ENCODE measurements at regions not wholly inside any gene's neighbourhood (a gene's known extent, or its start where the extent isn't known, plus 50 kb on each side); places are given as distances from the start of the nearest gene placed in this dataset.

- no peak for DNase-seq
Observed at GRCh38 chr15:93517176-93517575, 428.2 kb upstream of the RGMA start.

DNA sequence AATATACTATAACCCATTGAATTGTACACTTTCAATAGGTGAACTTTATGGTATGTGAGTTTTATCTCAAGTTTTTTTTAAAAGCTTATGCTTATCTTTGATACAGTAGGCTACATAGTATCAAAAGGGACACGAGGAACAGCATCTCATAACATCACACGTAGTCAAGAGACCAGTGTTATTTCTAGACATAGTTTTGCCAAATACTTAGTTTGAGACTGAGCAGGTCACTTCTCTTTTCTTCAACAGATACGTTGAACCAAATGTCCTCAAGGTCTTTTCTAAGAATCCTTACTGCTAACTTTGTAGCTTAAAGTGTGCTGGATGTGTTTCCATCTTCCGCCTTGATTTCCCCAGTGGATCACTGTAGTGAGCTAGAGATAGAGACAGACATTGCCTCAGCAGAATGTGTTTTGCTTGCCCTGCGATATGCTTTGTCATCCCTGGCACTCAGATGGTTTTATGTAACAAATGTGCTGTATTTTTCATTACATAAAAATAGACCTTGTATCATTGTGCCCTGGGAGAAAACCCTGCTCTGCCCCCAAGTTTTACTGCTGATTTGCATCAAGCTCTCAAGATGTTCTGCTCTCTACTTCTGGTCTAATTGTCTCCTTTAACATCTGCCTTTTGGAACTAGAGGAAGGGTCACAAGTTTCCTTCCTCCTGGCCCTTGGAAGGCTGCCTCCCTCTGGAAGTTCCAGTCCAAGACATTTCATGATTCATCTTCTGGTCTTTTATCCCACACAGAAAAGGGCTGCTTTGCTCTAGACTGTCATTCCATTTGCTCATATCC is 426.4 kb upstream of the RGMA start:
- no peak for DNase-seq

DNA sequence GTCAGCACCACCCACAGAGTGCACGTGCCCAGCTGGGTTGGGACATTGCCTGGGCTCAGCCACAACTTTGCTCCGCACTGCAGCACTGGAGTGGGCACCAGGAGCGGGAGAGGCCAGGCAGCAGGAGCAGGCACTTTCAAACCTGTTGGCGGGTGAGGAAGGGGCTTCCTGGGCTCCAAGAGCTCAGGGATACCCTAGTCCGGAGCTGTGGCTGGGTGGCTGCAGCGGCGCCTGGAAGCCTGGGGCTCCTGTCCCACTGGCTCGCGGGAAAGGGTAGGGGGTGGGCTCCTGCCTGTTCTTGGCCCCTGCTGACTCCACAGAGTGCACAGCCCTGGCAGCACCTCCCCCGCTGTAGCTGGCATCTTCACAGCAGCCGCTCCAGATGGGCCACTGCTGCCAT is 417.6 kb upstream of the RGMA start:
- no peak for DNase-seq

DNA sequence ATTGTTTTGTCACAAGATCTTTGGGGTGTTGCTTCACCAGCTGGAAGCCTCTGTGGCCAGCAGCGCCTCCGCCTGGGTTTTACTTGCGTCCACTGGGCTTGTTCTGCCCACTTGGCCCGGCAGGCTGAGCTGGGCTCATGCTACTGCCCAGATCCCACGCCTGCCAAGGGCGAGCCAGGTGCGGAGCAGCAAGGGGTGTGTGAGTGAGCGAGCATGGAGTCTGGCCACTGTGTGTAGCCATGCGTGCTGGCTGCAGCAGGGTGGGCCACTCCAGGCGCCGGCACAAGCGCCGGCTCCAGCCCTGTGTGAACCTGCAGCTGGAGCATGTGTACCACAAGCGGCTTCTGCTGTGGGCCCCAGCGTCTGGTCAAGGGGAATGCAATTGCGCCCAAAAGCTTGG is 416.5 kb upstream of the RGMA start:
- no peak for DNase-seq

DNA sequence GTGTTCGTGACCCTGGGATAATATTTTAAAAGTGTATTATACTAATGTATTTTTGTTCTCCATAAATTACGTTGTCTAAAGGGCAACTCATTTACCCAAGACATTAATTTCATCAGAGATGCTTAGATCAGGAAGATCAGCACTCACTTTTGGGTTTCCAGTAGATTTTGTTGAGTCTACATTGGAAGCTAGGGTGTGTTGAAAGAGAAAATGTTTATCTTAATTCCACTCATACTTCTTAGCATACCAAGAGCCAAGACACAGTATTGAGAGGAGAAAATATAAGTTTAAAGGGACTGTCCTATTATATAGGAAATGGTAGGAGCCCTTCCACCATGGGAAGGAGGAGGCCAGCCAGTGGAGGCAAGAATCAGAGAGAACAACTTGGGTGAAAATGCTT is 412.9 kb upstream of the RGMA start:
- no peak for DNase-seq

DNA sequence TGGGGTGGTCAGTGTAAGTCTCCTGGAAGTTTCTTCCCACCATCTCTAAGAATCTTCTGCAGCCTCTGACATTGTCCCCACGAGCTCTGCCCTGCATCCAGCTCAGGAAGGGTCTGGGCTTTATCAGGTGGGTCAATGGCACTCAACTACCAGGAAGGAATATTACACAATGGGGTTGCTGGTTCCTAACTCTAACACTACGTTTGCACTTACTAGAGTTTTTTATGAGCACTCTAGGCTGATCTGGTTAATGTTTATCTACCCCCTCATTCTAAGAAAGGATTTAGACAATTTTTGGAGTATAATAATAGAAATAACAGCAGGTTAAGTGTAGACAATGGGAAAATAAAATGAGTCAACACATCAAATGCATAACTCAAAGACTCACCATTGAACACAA is 411.1 kb upstream of the RGMA start:
- no peak for DNase-seq

DNA sequence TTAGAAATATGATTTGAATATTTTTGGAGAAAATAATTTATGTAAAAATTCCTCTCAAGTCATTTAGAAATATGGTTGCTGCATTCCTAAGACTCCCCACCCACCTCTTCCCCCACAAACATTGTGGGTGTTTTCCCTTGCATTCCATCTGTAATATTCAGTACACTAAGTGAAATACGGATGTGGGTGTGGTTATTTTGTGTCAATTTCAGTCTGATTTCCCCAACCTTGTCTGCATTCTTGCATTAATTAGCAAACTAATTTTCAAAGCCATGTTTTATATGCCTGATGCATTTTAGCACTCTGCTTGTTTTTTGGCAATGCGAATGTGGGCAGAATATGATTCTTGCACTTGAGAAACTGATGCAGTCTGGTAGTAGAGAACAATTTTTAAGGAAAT is 408.3 kb upstream of the RGMA start:
- no peak for DNase-seq

DNA sequence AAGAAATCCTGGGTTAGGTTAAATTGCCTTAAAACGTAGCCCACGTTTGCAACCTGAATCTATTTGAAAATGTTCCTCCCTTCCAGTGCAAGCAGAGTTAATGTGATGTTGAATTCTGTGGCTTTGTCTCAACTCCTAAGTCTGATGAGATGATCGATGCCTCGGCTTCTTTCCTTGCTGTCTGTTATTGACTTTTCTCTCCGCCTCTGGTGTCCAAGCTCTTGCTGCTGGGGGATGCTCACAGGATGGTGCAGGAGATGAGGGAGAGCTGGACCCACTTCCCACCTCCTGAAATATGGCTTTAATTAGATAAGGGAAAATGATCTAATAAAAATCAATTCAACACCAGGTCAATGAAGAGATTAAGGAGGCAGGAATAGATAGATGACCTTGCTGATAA is 407.9 kb upstream of the RGMA start:
- DNase-seq = no peak

GRCh38 chr15:93495799-93496637 is 407.0 kb upstream of the RGMA start:
- DNase-seq = no peak

- no peak for DNase-seq
Observed at GRCh38 chr15:93493172-93493571, 404.2 kb upstream of the RGMA start.

DNA sequence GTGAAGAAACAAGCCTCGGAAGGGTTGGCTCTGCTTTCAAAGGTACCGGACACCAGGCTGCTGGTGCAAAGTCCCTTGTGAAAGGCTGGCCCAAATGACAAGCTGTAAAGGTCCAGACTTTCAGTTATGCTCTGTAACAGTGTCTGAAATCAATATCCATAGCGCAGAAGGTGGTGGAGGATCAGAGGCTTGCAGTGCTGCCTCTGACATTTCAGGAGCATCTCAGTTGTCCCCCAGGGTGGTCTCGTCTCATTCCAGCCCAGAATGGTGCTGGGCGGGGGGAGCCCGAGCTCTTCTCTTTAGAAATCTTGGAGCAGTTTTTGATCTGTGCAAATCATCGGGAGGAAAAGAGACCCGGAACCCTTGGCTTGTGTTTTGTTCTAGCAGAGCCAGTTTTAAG is 402.3 kb upstream of the RGMA start:
- DNase-seq = no peak

GRCh38 chr15:93488296-93488713 is 399.3 kb upstream of the RGMA start:
- no peak for DNase-seq

DNA sequence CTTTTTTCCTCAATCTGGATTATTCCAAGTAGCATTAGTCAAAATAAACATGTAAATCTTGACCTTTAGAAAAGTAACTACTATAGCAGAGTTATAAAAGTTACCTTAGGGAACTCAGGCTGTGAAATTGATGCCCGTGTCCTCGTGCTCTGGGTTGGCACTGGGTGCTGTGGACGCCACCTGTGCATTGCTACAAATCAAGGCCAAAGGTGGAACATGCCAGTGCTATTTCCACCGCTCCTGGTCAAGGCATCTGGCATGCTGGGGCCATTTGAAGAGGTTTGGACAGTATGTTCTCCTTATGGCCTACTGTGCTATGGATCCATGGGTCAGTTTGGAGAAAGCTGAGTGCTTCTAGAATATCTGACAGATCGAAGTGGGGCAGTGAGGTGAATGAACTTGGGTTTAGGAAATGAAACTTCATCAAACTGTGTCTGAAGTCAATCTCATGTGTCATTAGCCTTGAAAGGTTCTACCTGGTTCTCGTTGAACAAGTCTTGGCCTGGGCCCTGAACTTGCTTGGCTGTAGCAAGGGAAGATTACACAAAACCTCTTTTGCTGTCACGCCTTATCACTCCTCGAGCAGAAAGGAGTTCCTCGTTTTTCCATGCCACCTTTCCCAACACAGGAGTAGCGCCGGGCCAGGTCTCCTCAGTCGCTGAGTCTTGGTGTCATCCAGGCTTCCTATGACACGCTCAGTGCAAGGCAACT is 397.6 kb upstream of the RGMA start:
- no peak for DNase-seq

DNA sequence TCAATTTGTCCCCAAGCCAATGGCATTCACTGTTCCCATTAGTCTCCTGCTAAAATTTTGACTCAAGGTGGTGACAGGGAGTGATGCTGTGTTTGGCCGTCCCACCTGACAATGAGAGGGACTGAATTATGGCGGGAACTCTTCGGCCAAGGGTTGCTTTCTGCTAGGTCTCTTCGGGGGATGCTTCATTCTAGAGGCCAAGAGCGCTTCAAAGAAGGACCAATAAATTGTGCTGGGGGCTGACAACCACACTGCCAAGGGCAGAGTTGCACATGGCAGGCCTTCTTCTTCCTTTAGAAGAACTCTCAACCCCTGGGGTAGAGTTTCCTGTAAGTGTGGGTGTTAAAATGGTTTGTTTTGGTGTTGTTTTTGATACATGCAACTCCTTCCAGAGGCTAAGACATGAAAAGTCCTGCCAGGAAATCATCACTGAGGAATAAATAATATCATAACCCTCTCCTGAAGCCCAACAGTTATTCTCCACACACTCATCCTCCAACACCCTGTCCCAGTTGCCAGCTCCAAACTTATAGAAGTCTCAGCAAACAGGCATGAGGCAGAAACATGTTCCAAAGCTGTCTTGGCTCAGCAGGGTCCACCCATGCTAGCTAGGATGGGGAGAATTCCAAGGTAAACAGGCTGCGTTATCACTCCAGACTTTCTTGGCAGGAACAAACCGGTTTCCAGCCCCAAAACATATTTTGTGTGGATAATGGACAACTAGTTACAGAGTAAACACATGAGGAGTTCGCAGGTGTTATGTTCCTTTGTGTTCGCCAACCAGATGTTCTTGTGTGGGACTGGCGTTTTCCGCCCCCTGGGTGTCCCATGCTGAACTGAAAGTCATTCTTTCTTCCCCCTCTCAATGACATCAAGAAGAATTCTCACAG is 396.7 kb upstream of the RGMA start:
- DNase-seq = no peak

DNA sequence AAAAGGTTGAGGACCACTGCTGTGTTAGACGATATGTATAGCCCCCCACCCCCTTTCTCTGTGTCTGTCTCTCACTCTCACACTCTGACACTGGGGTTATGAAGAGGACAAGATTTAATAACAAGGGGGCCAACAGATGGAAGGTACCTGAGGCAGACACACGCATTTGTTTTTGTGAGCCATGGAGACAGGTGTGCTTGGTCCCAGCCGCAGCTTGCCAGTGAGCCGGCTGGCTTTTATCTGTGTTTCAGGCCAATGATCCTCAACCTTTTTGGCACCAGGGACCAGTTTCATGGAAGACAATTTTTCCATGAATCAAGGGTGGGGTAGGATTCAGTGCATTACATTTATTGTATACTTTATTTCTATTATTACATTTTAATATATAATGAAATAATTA is 394.9 kb upstream of the RGMA start:
- DNase-seq = no peak

- DNase-seq = no peak
Observed at GRCh38 chr15:93482731-93483130, 393.7 kb upstream of the RGMA start.

GRCh38 chr15:93479715-93480114 is 390.7 kb upstream of the RGMA start:
- DNase-seq = no peak

DNA sequence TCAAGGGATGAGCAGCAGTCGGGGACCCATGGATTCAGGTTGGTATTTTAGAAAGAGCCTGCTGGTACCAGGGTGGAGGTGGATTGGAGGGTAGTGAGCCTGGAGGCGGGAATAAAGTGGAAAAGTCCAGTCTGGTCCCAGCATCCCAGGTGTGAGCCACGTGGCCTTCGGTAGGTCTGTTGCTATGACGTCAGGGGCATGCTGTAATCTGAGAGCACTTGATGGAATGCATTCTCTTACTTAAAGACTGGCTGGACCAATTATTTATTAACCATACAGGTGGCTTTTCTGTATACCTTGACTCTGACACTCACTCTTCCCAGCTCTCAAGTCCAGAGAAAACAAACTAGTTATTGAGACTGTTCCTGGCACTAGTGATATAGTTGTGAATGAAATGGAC is 389.9 kb upstream of the RGMA start:
- no peak for DNase-seq

GRCh38 chr15:93477721-93478120 is 388.7 kb upstream of the RGMA start:
- no peak for DNase-seq

GRCh38 chr15:93477188-93477587 is 388.2 kb upstream of the RGMA start:
- DNase-seq = no peak

GRCh38 chr15:93476491-93477177 is 387.6 kb upstream of the RGMA start:
- no peak for DNase-seq

DNA sequence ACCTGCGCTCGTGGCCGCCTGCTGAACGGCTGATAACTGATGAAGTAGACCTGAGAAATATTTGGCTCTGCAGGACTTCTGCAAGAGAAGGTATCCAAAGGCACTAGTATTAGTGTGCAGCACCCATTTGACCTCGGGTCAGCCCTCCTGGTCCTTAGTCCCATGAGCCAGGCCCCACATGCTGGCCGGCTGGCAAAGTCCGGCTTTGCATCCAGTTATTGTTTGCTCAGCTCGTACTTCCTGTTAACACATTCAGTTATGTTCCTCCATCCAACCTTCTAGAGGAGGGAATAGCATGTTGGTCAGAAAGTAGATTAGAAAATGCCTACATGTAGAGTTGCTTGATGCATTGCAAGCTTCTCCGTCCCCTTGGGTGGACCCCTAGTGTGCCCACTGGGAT is 385.7 kb upstream of the RGMA start:
- DNase-seq = no peak

All from NCI-H1436 (cell line).